ENCODE measurements at regions not wholly inside any gene's neighbourhood (a gene's known extent, or its start where the extent isn't known, plus 50 kb on each side); places are given as distances from the start of the nearest gene placed in this dataset.

DNA sequence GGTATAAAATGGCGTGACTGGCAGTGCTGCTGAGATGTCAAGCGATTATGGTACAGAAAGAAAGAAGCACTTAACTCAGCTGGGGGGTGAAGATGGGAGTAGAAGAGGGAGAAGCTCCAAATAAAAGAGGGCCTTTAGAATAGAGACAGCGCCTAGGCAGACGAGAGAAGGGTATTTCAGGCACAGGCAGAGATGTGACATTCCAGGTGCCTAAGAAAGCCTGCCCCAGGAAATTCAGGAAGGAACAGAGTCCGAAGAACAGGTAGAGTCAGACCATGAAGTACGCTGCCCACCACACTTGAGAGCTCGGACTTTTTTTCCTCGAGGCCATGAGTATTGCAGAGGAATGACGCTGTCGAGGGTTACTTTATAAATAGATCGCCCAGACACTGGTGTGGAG lies 170.9 kb upstream of the ATF7IP start (continued):
- TF ChIP-seq, protein P1, sequence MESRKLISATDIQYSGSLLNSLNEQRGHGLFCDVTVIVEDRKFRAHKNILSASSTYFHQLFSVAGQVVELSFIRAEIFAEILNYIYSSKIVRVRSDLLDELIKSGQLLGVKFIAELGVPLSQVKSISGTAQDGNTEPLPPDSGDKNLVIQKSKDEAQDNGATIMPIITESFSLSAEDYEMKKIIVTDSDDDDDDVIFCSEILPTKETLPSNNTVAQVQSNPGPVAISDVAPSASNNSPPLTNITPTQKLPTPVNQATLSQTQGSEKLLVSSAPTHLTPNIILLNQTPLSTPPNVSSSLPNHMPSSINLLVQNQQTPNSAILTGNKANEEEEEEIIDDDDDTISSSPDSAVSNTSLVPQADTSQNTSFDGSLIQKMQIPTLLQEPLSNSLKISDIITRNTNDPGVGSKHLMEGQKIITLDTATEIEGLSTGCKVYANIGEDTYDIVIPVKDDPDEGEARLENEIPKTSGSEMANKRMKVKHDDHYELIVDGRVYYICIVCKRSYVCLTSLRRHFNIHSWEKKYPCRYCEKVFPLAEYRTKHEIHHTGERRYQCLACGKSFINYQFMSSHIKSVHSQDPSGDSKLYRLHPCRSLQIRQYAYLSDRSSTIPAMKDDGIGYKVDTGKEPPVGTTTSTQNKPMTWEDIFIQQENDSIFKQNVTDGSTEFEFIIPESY (IDR thresholded peaks at IDR 0.05), result no peak
- TF ChIP-seq, protein P2, sequence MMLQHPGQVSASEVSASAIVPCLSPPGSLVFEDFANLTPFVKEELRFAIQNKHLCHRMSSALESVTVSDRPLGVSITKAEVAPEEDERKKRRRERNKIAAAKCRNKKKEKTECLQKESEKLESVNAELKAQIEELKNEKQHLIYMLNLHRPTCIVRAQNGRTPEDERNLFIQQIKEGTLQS (IDR thresholded peaks at IDR 0.05), result no peak
- no peak for TF ChIP-seq FOXA1 (IDR thresholded peaks at IDR 0.05)
- TF ChIP-seq, protein P3, sequence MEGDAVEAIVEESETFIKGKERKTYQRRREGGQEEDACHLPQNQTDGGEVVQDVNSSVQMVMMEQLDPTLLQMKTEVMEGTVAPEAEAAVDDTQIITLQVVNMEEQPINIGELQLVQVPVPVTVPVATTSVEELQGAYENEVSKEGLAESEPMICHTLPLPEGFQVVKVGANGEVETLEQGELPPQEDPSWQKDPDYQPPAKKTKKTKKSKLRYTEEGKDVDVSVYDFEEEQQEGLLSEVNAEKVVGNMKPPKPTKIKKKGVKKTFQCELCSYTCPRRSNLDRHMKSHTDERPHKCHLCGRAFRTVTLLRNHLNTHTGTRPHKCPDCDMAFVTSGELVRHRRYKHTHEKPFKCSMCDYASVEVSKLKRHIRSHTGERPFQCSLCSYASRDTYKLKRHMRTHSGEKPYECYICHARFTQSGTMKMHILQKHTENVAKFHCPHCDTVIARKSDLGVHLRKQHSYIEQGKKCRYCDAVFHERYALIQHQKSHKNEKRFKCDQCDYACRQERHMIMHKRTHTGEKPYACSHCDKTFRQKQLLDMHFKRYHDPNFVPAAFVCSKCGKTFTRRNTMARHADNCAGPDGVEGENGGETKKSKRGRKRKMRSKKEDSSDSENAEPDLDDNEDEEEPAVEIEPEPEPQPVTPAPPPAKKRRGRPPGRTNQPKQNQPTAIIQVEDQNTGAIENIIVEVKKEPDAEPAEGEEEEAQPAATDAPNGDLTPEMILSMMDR (IDR thresholded peaks at IDR 0.05; ENCODE audit: low read depth, low read length, missing input control), result no peak
- TF ChIP-seq TAF1 (conservative IDR thresholded peaks at IDR 0.05), result no peak
- no peak for TF ChIP-seq NR2F2 (IDR thresholded peaks at IDR 0.05)
- no peak for TF ChIP-seq HNF4A (conservative IDR thresholded peaks at IDR 0.05)
- TF ChIP-seq, protein P4, sequence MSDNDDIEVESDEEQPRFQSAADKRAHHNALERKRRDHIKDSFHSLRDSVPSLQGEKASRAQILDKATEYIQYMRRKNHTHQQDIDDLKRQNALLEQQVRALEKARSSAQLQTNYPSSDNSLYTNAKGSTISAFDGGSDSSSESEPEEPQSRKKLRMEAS (IDR thresholded peaks at IDR 0.05), result no peak

DNA sequence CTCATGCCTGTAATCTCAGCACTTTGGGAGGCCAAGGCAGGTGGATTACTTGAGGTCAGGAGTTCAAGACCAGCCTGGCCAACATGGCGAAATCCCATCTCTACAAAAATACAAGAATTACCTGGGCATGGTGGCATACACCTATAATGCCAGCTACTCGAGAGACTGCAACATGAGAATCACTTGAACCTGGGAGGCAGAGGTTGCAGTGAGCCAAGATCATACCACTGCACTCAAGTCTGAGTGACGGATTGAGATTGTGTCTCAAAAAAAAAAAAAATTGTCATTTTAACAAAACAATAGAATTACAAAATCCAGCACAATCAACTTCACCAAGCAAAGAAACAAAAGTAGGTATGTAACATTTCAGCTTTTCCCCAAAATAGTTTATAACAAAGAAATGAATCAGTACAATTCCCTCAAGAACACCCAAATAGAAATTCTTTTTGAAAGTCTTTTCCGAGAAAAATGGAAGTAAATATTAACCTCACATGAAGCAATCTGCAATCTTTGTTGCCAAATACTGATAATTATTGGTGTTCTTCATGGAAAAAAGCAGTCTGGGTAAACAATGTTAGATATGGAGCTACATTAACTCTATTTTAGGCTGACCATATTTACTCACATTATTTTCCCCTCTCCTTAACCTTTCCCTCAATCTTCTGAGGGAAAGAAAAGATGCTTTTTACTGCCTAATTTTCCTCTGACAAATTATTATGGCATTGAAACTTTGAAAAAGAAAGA lies 165.9 kb upstream of the ATF7IP start:
- peaks cover 0 to 3% (median 0%) of the 10 kb centered on the region in 4 donors for H3K9me3 ChIP-seq (ENCODE audit: control insufficient read depth in 4 of 4, low read length in 3 of 4)
- WGBS, result 52% methylated on average over 4 of the region's 4 CpGs

More for the DNA sequence above, 165.9 kb upstream of the ATF7IP start:
- Histone ChIP-seq H3K27ac (ENCODE audit: low read depth in 1 of 2, low read length in 2 of 2) (no peak overlapping the region), H3K27me3 (ENCODE audit: control insufficient read depth in 4 of 4, insufficient read depth in 4 of 4, low read length in 3 of 4) (no peaks in the 10 kb centered on the region), H3K4me1 (ENCODE audit: control insufficient read depth in 4 of 4, insufficient read depth in 4 of 4, low read length in 3 of 4) (peaks cover 0 to 7% (median 2%) of the 10 kb centered on the region in 4 donors), H3K4me3 (ENCODE audit: low read depth in 1 of 3, low read length in 3 of 3) (no peak overlapping the region), H3K9ac (ENCODE audit: low read depth in 1 of 2, low read length in 2 of 2) (no peak overlapping the region), H3K36me3 (ENCODE audit: control insufficient read depth in 4 of 4, insufficient read depth in 3 of 4, low read depth in 1 of 4, low read length in 3 of 4) (no peaks in the 10 kb centered on the region)
- DNase-seq (ENCODE audit: low spot score), result no peak
- TF ChIP-seq RXRA (IDR thresholded peaks at IDR 0.05) (peak in 1 of 2 donors; percentile 38), JUND (IDR thresholded peaks at IDR 0.05) (peak in 1 of 2 donors; percentile 25), TAF1 (conservative IDR thresholded peaks at IDR 0.05) (no peak), RAD21 (IDR thresholded peaks at IDR 0.05) (no peak), FOXA1 (IDR thresholded peaks at IDR 0.05) (no peak), HNF4G (IDR thresholded peaks at IDR 0.05) (no peak), SP1 (IDR thresholded peaks at IDR 0.05) (no peak), YY1 (IDR thresholded peaks at IDR 0.05) (peak; percentile 35), FOXA2 (IDR thresholded peaks at IDR 0.05) (peak; percentile 55), NR2F2 (IDR thresholded peaks at IDR 0.05) (no peak), HNF4A (conservative IDR thresholded peaks at IDR 0.05) (peak; percentile 6 to 29), EGR1 (IDR thresholded peaks at IDR 0.05; ENCODE audit: low read depth in 2 of 2) (no peak), GABPA (IDR thresholded peaks at IDR 0.05 in 1 of 2, conservative IDR thresholded peaks at IDR 0.05 in 1 of 2) (no peak)
- TF ChIP-seq, protein P2 (IDR thresholded peaks at IDR 0.05), result no peak
- TF ChIP-seq, protein P1 (IDR thresholded peaks at IDR 0.05), result peak; percentile 22
- TF ChIP-seq, protein P4 (IDR thresholded peaks at IDR 0.05), result no peak
- TF ChIP-seq, protein P5, sequence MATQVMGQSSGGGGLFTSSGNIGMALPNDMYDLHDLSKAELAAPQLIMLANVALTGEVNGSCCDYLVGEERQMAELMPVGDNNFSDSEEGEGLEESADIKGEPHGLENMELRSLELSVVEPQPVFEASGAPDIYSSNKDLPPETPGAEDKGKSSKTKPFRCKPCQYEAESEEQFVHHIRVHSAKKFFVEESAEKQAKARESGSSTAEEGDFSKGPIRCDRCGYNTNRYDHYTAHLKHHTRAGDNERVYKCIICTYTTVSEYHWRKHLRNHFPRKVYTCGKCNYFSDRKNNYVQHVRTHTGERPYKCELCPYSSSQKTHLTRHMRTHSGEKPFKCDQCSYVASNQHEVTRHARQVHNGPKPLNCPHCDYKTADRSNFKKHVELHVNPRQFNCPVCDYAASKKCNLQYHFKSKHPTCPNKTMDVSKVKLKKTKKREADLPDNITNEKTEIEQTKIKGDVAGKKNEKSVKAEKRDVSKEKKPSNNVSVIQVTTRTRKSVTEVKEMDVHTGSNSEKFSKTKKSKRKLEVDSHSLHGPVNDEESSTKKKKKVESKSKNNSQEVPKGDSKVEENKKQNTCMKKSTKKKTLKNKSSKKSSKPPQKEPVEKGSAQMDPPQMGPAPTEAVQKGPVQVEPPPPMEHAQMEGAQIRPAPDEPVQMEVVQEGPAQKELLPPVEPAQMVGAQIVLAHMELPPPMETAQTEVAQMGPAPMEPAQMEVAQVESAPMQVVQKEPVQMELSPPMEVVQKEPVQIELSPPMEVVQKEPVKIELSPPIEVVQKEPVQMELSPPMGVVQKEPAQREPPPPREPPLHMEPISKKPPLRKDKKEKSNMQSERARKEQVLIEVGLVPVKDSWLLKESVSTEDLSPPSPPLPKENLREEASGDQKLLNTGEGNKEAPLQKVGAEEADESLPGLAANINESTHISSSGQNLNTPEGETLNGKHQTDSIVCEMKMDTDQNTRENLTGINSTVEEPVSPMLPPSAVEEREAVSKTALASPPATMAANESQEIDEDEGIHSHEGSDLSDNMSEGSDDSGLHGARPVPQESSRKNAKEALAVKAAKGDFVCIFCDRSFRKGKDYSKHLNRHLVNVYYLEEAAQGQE (IDR thresholded peaks at IDR 0.05), result no peak
- TF ChIP-seq, protein P3 (IDR thresholded peaks at IDR 0.05; ENCODE audit: low read depth, low read length, missing input control), result no peak

All from liver (tissue), 8 donors.